Left lung (tissue), 4 donors: ENCODE measurements at regions not wholly inside any gene's neighbourhood (a gene's known extent, or its start where the extent isn't known, plus 50 kb on each side); places are given as distances from the start of the nearest gene placed in this dataset.

ENCODE experiments used
- ATAC-seq: fragments of 200-7000 bp; cut with Tn5 transposase; one replicate; pipeline ENCODE4 v1.9.1; 2020; ENCODE audit warnings: moderate library complexity
- DNase-seq, 4 donors: peaks; one replicate each; pipeline ENCODE4 v3.0.0-alpha.2; 2013 to 2020
- H3K27ac ChIP-seq, 2 donors: fragments of 200-600 bp; sonication (generic) in 1 of 2; one replicate each; pipeline versions ENCODE4 v1.5.0 to v1.8.0; 2020 to 2021
- H3K27me3 ChIP-seq, 2 donors: fragments of 200-600 bp; sonication (generic) in 1 of 2; one replicate each; pipeline versions ENCODE4 v1.5.0 to v1.8.0; 2020 to 2021
- H3K36me3 ChIP-seq, 2 donors: fragments of 200-600 bp; sonication (generic) in 1 of 2; one replicate each; pipeline versions ENCODE4 v1.5.0 to v1.8.0; 2020 to 2021
- H3K4me1 ChIP-seq, 2 donors: fragments of 200-600 bp; one replicate each; pipeline ENCODE4 v1.8.0; 2021
- H3K4me3 ChIP-seq, 2 donors: fragments of 200-600 bp; sonication (generic) in 1 of 2; one replicate each; pipeline versions ENCODE4 v1.5.0 to v1.8.0; 2020 to 2021; ENCODE audit warnings: mild to moderate bottlenecking in 1 of 2
- H3K9me3 ChIP-seq, 2 donors: fragments of 200-600 bp; sonication (generic) in 1 of 2; one replicate each; pipeline versions ENCODE4 v1.5.0 to v1.8.0; 2020 to 2021
- CTCF ChIP-seq, 2 donors: fragments of 200-600 bp; sonication (generic) in 1 of 2; IDR thresholded peaks; one replicate each; pipeline versions ENCODE4 v1.5.0 to v1.8.0; 2021; ENCODE audit warnings: antibody characterized with exemption in 2 of 2
- intact Hi-C, 2 donors: fragments of 100-400 bp; cut with DNase I; formaldehyde crosslinking; loops; one replicate each; pipeline versions ENCODE4 v1.11.2 to v1.14.2; 2022
- donor health status: DM: no; HTN: yes; CAD: no.
- donor health status: DM: no; HTN: no; CAD: no.

- no peak for TF ChIP-seq CTCF (IDR thresholded peaks at IDR 0.05)
- DNase-seq (no peak), ATAC-seq (no peak)
- Histone ChIP-seq H3K27ac (no peak overlapping the region), H3K4me1 (peaks cover 0 to 18% of the 10 kb centered on the region in 2 donors), H3K9me3 (no peaks in the 10 kb centered on the region), H3K27me3 (peaks cover 0 to 10% of the 10 kb centered on the region in 2 donors), H3K4me3 (no peak overlapping the region), H3K36me3 (no peaks in the 10 kb centered on the region)
- intact Hi-C loops = no loop called here
These were observed 350.6 kb downstream of the ZNF536 start for GRCh38 chr19:30722761-30723160.

- Histone ChIP-seq H3K36me3 (no peaks in the 10 kb centered on the region), H3K27me3 (peaks cover 0 to 10% of the 10 kb centered on the region in 2 donors), H3K27ac (no peak overlapping the region), H3K4me1 (peaks cover 0 to 18% of the 10 kb centered on the region in 2 donors), H3K4me3 (no peak overlapping the region), H3K9me3 (no peaks in the 10 kb centered on the region)
- intact Hi-C loops = no loop called here
- ATAC-seq = no peak
- TF ChIP-seq CTCF (IDR thresholded peaks at IDR 0.05) = no peak
- no peak for DNase-seq
These were observed 350.0 kb downstream of the ZNF536 start for GRCh38 chr19:30722186-30722585.

DNA sequence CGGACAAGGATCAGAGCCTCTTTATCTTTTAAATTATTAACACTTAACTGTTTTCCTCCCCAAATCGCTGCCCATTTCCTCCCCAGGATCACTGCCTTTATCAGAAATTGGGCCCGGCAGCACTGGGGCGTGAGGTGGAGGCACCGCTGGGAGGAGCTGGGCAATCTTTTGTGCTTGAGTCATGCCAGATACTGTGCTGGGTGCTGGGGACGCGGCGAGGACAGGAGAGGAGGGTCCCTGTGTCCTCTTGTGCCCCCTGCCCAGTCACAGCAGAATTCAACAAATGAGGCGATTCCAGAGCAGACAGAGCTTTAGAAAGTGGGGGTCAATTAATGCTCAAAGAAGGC, 347.8 kb downstream of the ZNF536 start:
- Histone ChIP-seq H3K36me3 (no peaks in the 10 kb centered on the region), H3K9me3 (no peaks in the 10 kb centered on the region), H3K4me1 (peaks cover 0 to 18% of the 10 kb centered on the region in 2 donors), H3K4me3 (peak overlapping the region; percentile 53 to 59), H3K27ac (peak overlapping the region in 1 of 2 donors; percentile 66), H3K27me3 (peaks cover 0 to 10% of the 10 kb centered on the region in 2 donors)
- TF ChIP-seq CTCF (IDR thresholded peaks at IDR 0.05) = no peak
- no peak for DNase-seq
- intact Hi-C loops = no loop called here
- ATAC-seq = peak; percentile 55

- H3K27me3 ChIP-seq = peaks cover 0 to 10% of the 10 kb centered on the region in 2 donors
- peak overlapping the region; percentile 53 to 59 for H3K4me3 ChIP-seq
- intact Hi-C loops = no loop called here
- TF ChIP-seq CTCF (IDR thresholded peaks at IDR 0.05) = no peak
- peaks cover 0 to 18% of the 10 kb centered on the region in 2 donors for H3K4me1 ChIP-seq
- H3K27ac ChIP-seq = peak overlapping the region; percentile 33 to 66
- peak in 3 of 4 donors; percentile 45 to 78 (median 67) for DNase-seq
- H3K36me3 ChIP-seq = no peaks in the 10 kb centered on the region
- H3K9me3 ChIP-seq = no peaks in the 10 kb centered on the region
- peak; percentile 91 for ATAC-seq
These were observed 347.2 kb downstream of the ZNF536 start for GRCh38 chr19:30719189-30719998.

- H3K4me3 ChIP-seq = peak overlapping the region; percentile 53 to 59
- intact Hi-C loops = no loop called here
These were observed 346.5 kb downstream of the ZNF536 start for GRCh38 chr19:30718707-30719106.

More at GRCh38 chr19:30718707-30719106, 346.5 kb downstream of the ZNF536 start:
- Histone ChIP-seq H3K27me3 (peaks cover 0 to 10% of the 10 kb centered on the region in 2 donors), H3K36me3 (no peaks in the 10 kb centered on the region), H3K9me3 (no peaks in the 10 kb centered on the region), H3K27ac (no peak overlapping the region), H3K4me1 (peaks cover 0 to 18% of the 10 kb centered on the region in 2 donors)
- peak; percentile 54 for ATAC-seq
- no peak for TF ChIP-seq CTCF (IDR thresholded peaks at IDR 0.05)
- DNase-seq = no peak
